ENCODE measurements at regions not wholly inside any gene's neighbourhood (a gene's known extent, or its start where the extent isn't known, plus 50 kb on each side); places are given as distances from the start of the nearest gene placed in this dataset.
"Not testable (repeated sequence)": the region's sequence is repeated elsewhere in the genome, so short reads cannot be mapped to it uniquely, and the experiment has no call there.

- H3K27ac ChIP-seq (ENCODE audit: low read length), result peak overlapping the region; percentile 47; the same call in 1 of the 2 replicates
- TF ChIP-seq EZH2phosphoT487 (IDR thresholded peaks at IDR 0.05; ENCODE audit: low read length), result no peak
- no peak for TF ChIP-seq EZH2 (optimal IDR thresholded peaks at IDR 0.05; ENCODE audit: low read depth, low read length)
- TF ChIP-seq CTCF (IDR thresholded peaks at IDR 0.05; ENCODE audit: low read length), result no peak
Observed at GRCh38 chr4:52423967-52424366, 235.1 kb downstream of the USP46 start.

GRCh38 chr4:52425751-52426326, 233.3 kb downstream of the USP46 start:
- Histone ChIP-seq H3K27ac (ENCODE audit: low read length) (no peak overlapping the region), H3K9ac (ENCODE audit: low read length) (no peak overlapping the region), H3K36me3 (replicated peaks; ENCODE audit: insufficient read depth, low read length) (no peaks in the 10 kb centered on the region)

More at GRCh38 chr4:52423967-52424366, 235.1 kb downstream of the USP46 start:
- Histone ChIP-seq H3K9ac (ENCODE audit: low read length) (no peak overlapping the region), H3K27me3 (replicated peaks; ENCODE audit: insufficient read depth, low read length) (no peaks in the 10 kb centered on the region), H3K79me2 (ENCODE audit: low read length) (no peaks in the 10 kb centered on the region), H3F3A (ENCODE audit: insufficient read depth, low read length) (peaks cover 2% of the 10 kb centered on the region; the same call in 1 of the 2 replicates), H2AFZ (ENCODE audit: low read length) (no peak overlapping the region), H3K4me1 (ENCODE audit: low read length) (no peaks in the 10 kb centered on the region), H4K20me1 (ENCODE audit: insufficient read depth, low read length) (no peaks in the 10 kb centered on the region), H3K9me2 (replicated peaks; ENCODE audit: insufficient read depth, low read length) (no peaks in the 10 kb centered on the region), H3K4me3 (ENCODE audit: low read length) (no peak overlapping the region), H3K9me3 (replicated peaks; ENCODE audit: insufficient read depth, low read length) (no peaks in the 10 kb centered on the region), H3K4me2 (ENCODE audit: low read depth, low read length) (no peak overlapping the region), H3K36me3 (replicated peaks; ENCODE audit: insufficient read depth, low read length) (no peaks in the 10 kb centered on the region)
- DNase-seq, result peak; percentile 39

GRCh38 chr4:52431410-52431809, 227.7 kb downstream of the USP46 start:
- no peak for TF ChIP-seq EZH2phosphoT487 (IDR thresholded peaks at IDR 0.05; ENCODE audit: low read length)
- Histone ChIP-seq H3K36me3 (replicated peaks; ENCODE audit: insufficient read depth, low read length) (no peaks in the 10 kb centered on the region), H3K4me2 (ENCODE audit: low read depth, low read length) (no peak overlapping the region), H3K27me3 (replicated peaks; ENCODE audit: insufficient read depth, low read length) (no peaks in the 10 kb centered on the region), H3K79me2 (ENCODE audit: low read length) (no peaks in the 10 kb centered on the region), H3K27ac (ENCODE audit: low read length) (no peak overlapping the region), H3K4me3 (ENCODE audit: low read length) (no peak overlapping the region), H3K9ac (ENCODE audit: low read length) (no peak overlapping the region), H4K20me1 (ENCODE audit: insufficient read depth, low read length) (no peaks in the 10 kb centered on the region), H3F3A (ENCODE audit: insufficient read depth, low read length) (no peaks in the 10 kb centered on the region), H3K4me1 (ENCODE audit: low read length) (no peaks in the 10 kb centered on the region), H2AFZ (ENCODE audit: low read length) (no peak overlapping the region), H3K9me3 (replicated peaks; ENCODE audit: insufficient read depth, low read length) (no peaks in the 10 kb centered on the region), H3K9me2 (replicated peaks; ENCODE audit: insufficient read depth, low read length) (no peaks in the 10 kb centered on the region)
- DNase-seq, result no peak

More at GRCh38 chr4:52425751-52426326, 233.3 kb downstream of the USP46 start:
- Histone ChIP-seq H3K4me3 (ENCODE audit: low read length) (no peak overlapping the region), H4K20me1 (ENCODE audit: insufficient read depth, low read length) (no peaks in the 10 kb centered on the region), H3F3A (ENCODE audit: insufficient read depth, low read length) (peaks cover 2% of the 10 kb centered on the region; the same call in 1 of the 2 replicates), H3K79me2 (ENCODE audit: low read length) (no peaks in the 10 kb centered on the region), H3K4me2 (ENCODE audit: low read depth, low read length) (no peak overlapping the region), H3K9me3 (replicated peaks; ENCODE audit: insufficient read depth, low read length) (no peaks in the 10 kb centered on the region), H3K4me1 (ENCODE audit: low read length) (no peaks in the 10 kb centered on the region), H3K27me3 (replicated peaks; ENCODE audit: insufficient read depth, low read length) (no peaks in the 10 kb centered on the region), H3K9me2 (replicated peaks; ENCODE audit: insufficient read depth, low read length) (no peaks in the 10 kb centered on the region), H2AFZ (ENCODE audit: low read length) (no peak overlapping the region)
- no peak for TF ChIP-seq EZH2 (optimal IDR thresholded peaks at IDR 0.05; ENCODE audit: low read depth, low read length)
- no peak for TF ChIP-seq EZH2phosphoT487 (IDR thresholded peaks at IDR 0.05; ENCODE audit: low read length)
- no peak for DNase-seq

- Histone ChIP-seq H3K79me2 (ENCODE audit: low read length) (no peaks in the 10 kb centered on the region), H3K9ac (ENCODE audit: low read length) (no peak overlapping the region), H3K36me3 (replicated peaks; ENCODE audit: insufficient read depth, low read length) (no peaks in the 10 kb centered on the region), H3K4me1 (ENCODE audit: low read length) (no peaks in the 10 kb centered on the region), H4K20me1 (ENCODE audit: insufficient read depth, low read length) (no peaks in the 10 kb centered on the region), H3K9me2 (replicated peaks; ENCODE audit: insufficient read depth, low read length) (no peaks in the 10 kb centered on the region), H3K4me2 (ENCODE audit: low read depth, low read length) (no peak overlapping the region), H3K27ac (ENCODE audit: low read length) (no peak overlapping the region), H3F3A (ENCODE audit: insufficient read depth, low read length) (no peaks in the 10 kb centered on the region), H2AFZ (ENCODE audit: low read length) (no peak overlapping the region), H3K4me3 (ENCODE audit: low read length) (no peak overlapping the region), H3K27me3 (replicated peaks; ENCODE audit: insufficient read depth, low read length) (no peaks in the 10 kb centered on the region), H3K9me3 (replicated peaks; ENCODE audit: insufficient read depth, low read length) (no peaks in the 10 kb centered on the region)
- DNase-seq, result no peak
- TF ChIP-seq EZH2 (optimal IDR thresholded peaks at IDR 0.05; ENCODE audit: low read depth, low read length), result no peak
- no peak for TF ChIP-seq CTCF (IDR thresholded peaks at IDR 0.05; ENCODE audit: low read length)
- no peak for TF ChIP-seq EZH2phosphoT487 (IDR thresholded peaks at IDR 0.05; ENCODE audit: low read length)
Observed at GRCh38 chr4:52431869-52432268, 227.2 kb downstream of the USP46 start.

GRCh38 chr4:52442524-52442923, 216.6 kb downstream of the USP46 start:
- not testable (repeated sequence) for H4K20me1 ChIP-seq (ENCODE audit: insufficient read depth, low read length)

More at GRCh38 chr4:52442524-52442923, 216.6 kb downstream of the USP46 start:
- not testable (repeated sequence) for H3K27me3 ChIP-seq (replicated peaks; ENCODE audit: insufficient read depth, low read length); H3K9ac ChIP-seq (ENCODE audit: low read length); H3K4me3 ChIP-seq (ENCODE audit: low read length); H2AFZ ChIP-seq (ENCODE audit: low read length); H3K9me2 ChIP-seq (replicated peaks; ENCODE audit: insufficient read depth, low read length); H3K9me3 ChIP-seq (replicated peaks; ENCODE audit: insufficient read depth, low read length); DNase-seq; H3K4me1 ChIP-seq (ENCODE audit: low read length); H3K4me2 ChIP-seq (ENCODE audit: low read depth, low read length); H3K27ac ChIP-seq (ENCODE audit: low read length); H3K36me3 ChIP-seq (replicated peaks; ENCODE audit: insufficient read depth, low read length); H3K79me2 ChIP-seq (ENCODE audit: low read length); H3F3A ChIP-seq (ENCODE audit: insufficient read depth, low read length)
